Naive thymus-derived CD4-positive, alpha-beta T cell (primary cell): ENCODE measurements at regions not wholly inside any gene's neighbourhood (a gene's known extent, or its start where the extent isn't known, plus 50 kb on each side); places are given as distances from the start of the nearest gene placed in this dataset.

Source experiments
- ATAC-seq: fragments of 150-1000 bp; cut with Tn5 transposase; 2 replicates; pipeline ENCODE4 v1.10.0; 2021; ENCODE audit warnings: mild to moderate bottlenecking, moderate library complexity
- CTCF ChIA-PET: fragments of 350-600 bp; sonication (Branson Sonifier 250); formaldehyde crosslinking; loops from one replicate; lab custom pipeline; 2021; ENCODE audit warnings: antibody characterized with exemption; lab: Charles Lee
- POLR2A ChIA-PET: fragments of 350-600 bp; sonication (Branson Sonifier 250); formaldehyde crosslinking; loops from one replicate; lab custom pipeline; 2021; ENCODE audit warnings: antibody characterized with exemption, inconsistent platforms; lab: Charles Lee
- DNase-seq, 9 donors: peaks; one replicate each; pipeline versions ENCODE4 v3.0.0 to v3.0.0-alpha.2; 2020 to 2022; ENCODE audit warnings: mixed read lengths in 1 of 9
- H3K27ac ChIP-seq: one replicate; pipeline ENCODE4 v1.7.0; 2013; ENCODE audit warnings: mild to moderate bottlenecking, low read depth, low read length, moderate library complexity
- H3K27me3 ChIP-seq, 2 donors: one replicate each; pipeline ENCODE4 v1.7.0; 2013; ENCODE audit warnings: low read length in 2 of 2, mild to moderate bottlenecking in 2 of 2, moderate library complexity in 2 of 2; ENCODE audit not compliant: control insufficient read depth in 2 of 2, insufficient read depth in 2 of 2
- H3K36me3 ChIP-seq, 3 experiments: 1 replicate in 2 of 3; 2 replicates in 1 of 3; pipeline ENCODE4 v1.7.0; 2013; ENCODE audit warnings: low read length in 3 of 3, mild to moderate bottlenecking in 3 of 3, moderate library complexity in 1 of 3; ENCODE audit not compliant: insufficient read depth in 3 of 3, control insufficient read depth in 2 of 3
- H3K4me1 ChIP-seq, 2 donors: one replicate each; pipeline ENCODE4 v1.7.0; 2013; ENCODE audit warnings: low read length in 2 of 2, mild to moderate bottlenecking in 2 of 2, moderate library complexity in 1 of 2; ENCODE audit not compliant: control insufficient read depth in 2 of 2, insufficient read depth in 2 of 2
- H3K4me3 ChIP-seq: 2 replicates; pipeline ENCODE4 v1.7.0; 2013; ENCODE audit warnings: mild to moderate bottlenecking, low read length
- H3K9me3 ChIP-seq, 3 experiments: 1 replicate in 2 of 3; 2 replicates in 1 of 3; pipeline ENCODE4 v1.7.0; 2013; ENCODE audit warnings: low read length in 3 of 3; ENCODE audit not compliant: control insufficient read depth in 2 of 3
- H3K27ac Mint-ChIP-seq, 9 donors: one replicate each; pipeline ENCODE4 v1.8.0; 2020 to 2022; ENCODE audit warnings: mixed read lengths in 9 of 9, mild to moderate bottlenecking in 8 of 9, moderate library complexity in 5 of 9, inconsistent platforms in 2 of 9
- H3K27me3 Mint-ChIP-seq, 5 donors: one replicate each; pipeline ENCODE4 v1.8.0; 2021 to 2022; ENCODE audit warnings: mixed read lengths in 5 of 5, mild to moderate bottlenecking in 1 of 5
- H3K36me3 Mint-ChIP-seq, 5 donors: one replicate each; pipeline ENCODE4 v1.8.0; 2020 to 2022; ENCODE audit warnings: mixed read lengths in 5 of 5, mild to moderate bottlenecking in 3 of 5, inconsistent platforms in 1 of 5
- H3K4me1 Mint-ChIP-seq, 7 donors: one replicate each; pipeline ENCODE4 v1.8.0; 2020 to 2022; ENCODE audit warnings: mixed read lengths in 7 of 7, mild to moderate bottlenecking in 3 of 7, inconsistent platforms in 1 of 7
- H3K4me3 Mint-ChIP-seq, 10 donors: one replicate each; pipeline ENCODE4 v1.8.0; 2020 to 2022; ENCODE audit warnings: mild to moderate bottlenecking in 10 of 10, mixed read lengths in 10 of 10, moderate library complexity in 6 of 10, inconsistent platforms in 2 of 10
- H3K9me3 Mint-ChIP-seq, 11 donors: one replicate each; pipeline ENCODE4 v1.8.0; 2020 to 2022; ENCODE audit warnings: mixed read lengths in 11 of 11, mild to moderate bottlenecking in 4 of 11, inconsistent platforms in 1 of 11, moderate library complexity in 1 of 11
- intact Hi-C, 2 donors: fragments of 100-400 bp; cut with micrococcal nuclease; formaldehyde crosslinking; loops; one replicate each; pipeline ENCODE4 v1.15.1; 2023

GRCh38 chr22:48210198-48210580 is 1447.7 kb downstream of the TBC1D22A start:
- H3K9me3 ChIP-seq: no peaks in the 10 kb centered on the region
- Mint-ChIP-seq H3K4me1 (peaks cover 0 to 3% (median 0%) of the 10 kb centered on the region in 7 donors), H3K4me3 (no peak overlapping the region), H3K36me3 (no peaks in the 10 kb centered on the region), H3K27ac (no peak overlapping the region), H3K27me3 (peaks cover 0 to 49% (median 10%) of the 10 kb centered on the region in 5 donors), H3K9me3 (peaks cover 0 to 4% (median 0%) of the 10 kb centered on the region in 11 donors)
- no peak for ATAC-seq
- no peaks in the 10 kb centered on the region for H3K36me3 ChIP-seq
- H3K4me3 ChIP-seq: no peak overlapping the region
- DNase-seq: no peak
- intact Hi-C loops: no loop called here
- H3K27ac ChIP-seq: no peak overlapping the region
- ChIA-PET POLR2A (no interaction called here), CTCF (no interaction called here)
- no peaks in the 10 kb centered on the region for H3K4me1 ChIP-seq
- no peaks in the 10 kb centered on the region for H3K27me3 ChIP-seq

- H3K4me3 Mint-ChIP-seq: no peak overlapping the region
- intact Hi-C loops: no loop called here
- no peak overlapping the region for H3K27ac Mint-ChIP-seq
- Histone ChIP-seq H3K4me1 (no peaks in the 10 kb centered on the region), H3K9me3 (no peaks in the 10 kb centered on the region), H3K27ac (no peak overlapping the region), H3K27me3 (no peaks in the 10 kb centered on the region), H3K36me3 (no peaks in the 10 kb centered on the region), H3K4me3 (no peak overlapping the region)
- H3K9me3 Mint-ChIP-seq: peaks cover 0 to 8% (median 0%) of the 10 kb centered on the region in 11 donors
- H3K27me3 Mint-ChIP-seq: peaks cover 0 to 49% (median 14%) of the 10 kb centered on the region in 5 donors
- POLR2A ChIA-PET: no interaction called here
- ATAC-seq (no peak), DNase-seq (no peak)
- CTCF ChIA-PET: no interaction called here
- no peaks in the 10 kb centered on the region for H3K36me3 Mint-ChIP-seq
- H3K4me1 Mint-ChIP-seq: peaks cover 0 to 3% (median 0%) of the 10 kb centered on the region in 7 donors
Observed at GRCh38 chr22:48209473-48210197, 1447.2 kb downstream of the TBC1D22A start.

- Histone ChIP-seq H3K27ac (no peak overlapping the region), H3K27me3 (no peaks in the 10 kb centered on the region), H3K4me3 (no peak overlapping the region), H3K4me1 (no peaks in the 10 kb centered on the region), H3K36me3 (no peaks in the 10 kb centered on the region), H3K9me3 (no peaks in the 10 kb centered on the region)
- DNase-seq (no peak), ATAC-seq (no peak)
- Mint-ChIP-seq H3K4me1 (no peaks in the 10 kb centered on the region), H3K9me3 (peaks cover 0 to 8% (median 0%) of the 10 kb centered on the region in 11 donors), H3K27me3 (peaks cover 0 to 48% (median 9%) of the 10 kb centered on the region in 5 donors), H3K27ac (no peak overlapping the region), H3K36me3 (no peaks in the 10 kb centered on the region), H3K4me3 (no peak overlapping the region)
- CTCF ChIA-PET: no interaction called here
- intact Hi-C loops: no loop called here
- POLR2A ChIA-PET: no interaction called here
Observed at GRCh38 chr22:48208894-48209293, 1446.4 kb downstream of the TBC1D22A start.

- intact Hi-C loops: no loop called here
- Histone ChIP-seq H3K4me1 (no peaks in the 10 kb centered on the region), H3K27me3 (no peaks in the 10 kb centered on the region), H3K4me3 (no peak overlapping the region), H3K9me3 (no peaks in the 10 kb centered on the region), H3K27ac (no peak overlapping the region), H3K36me3 (no peaks in the 10 kb centered on the region)
- peaks cover 0 to 8% (median 0%) of the 10 kb centered on the region in 11 donors for H3K9me3 Mint-ChIP-seq
- H3K36me3 Mint-ChIP-seq: no peaks in the 10 kb centered on the region
- no peak overlapping the region for H3K4me3 Mint-ChIP-seq
- no peak for ATAC-seq
- CTCF ChIA-PET: no interaction called here
- H3K27ac Mint-ChIP-seq: no peak overlapping the region
- peaks cover 0 to 48% (median 9%) of the 10 kb centered on the region in 5 donors for H3K27me3 Mint-ChIP-seq
- H3K4me1 Mint-ChIP-seq: no peaks in the 10 kb centered on the region
- DNase-seq: no peak
- POLR2A ChIA-PET: no interaction called here
Observed at GRCh38 chr22:48207919-48208535, 1445.6 kb downstream of the TBC1D22A start.

- no peak for ATAC-seq
- Mint-ChIP-seq H3K4me1 (no peaks in the 10 kb centered on the region), H3K27ac (no peak overlapping the region), H3K27me3 (peaks cover 0 to 56% (median 13%) of the 10 kb centered on the region in 5 donors), H3K36me3 (no peaks in the 10 kb centered on the region), H3K4me3 (no peak overlapping the region), H3K9me3 (peaks cover 0 to 8% (median 0%) of the 10 kb centered on the region in 11 donors)
- no peaks in the 10 kb centered on the region for H3K4me1 ChIP-seq
- ChIA-PET CTCF (no interaction called here), POLR2A (no interaction called here)
- no peak overlapping the region for H3K4me3 ChIP-seq
- no peaks in the 10 kb centered on the region for H3K9me3 ChIP-seq
- H3K27ac ChIP-seq: no peak overlapping the region
- H3K36me3 ChIP-seq: no peaks in the 10 kb centered on the region
- intact Hi-C loops: no loop called here
- H3K27me3 ChIP-seq: no peaks in the 10 kb centered on the region
- no peak for DNase-seq
Observed at GRCh38 chr22:48205790-48206189, 1443.3 kb downstream of the TBC1D22A start.

- H3K4me1 ChIP-seq: no peaks in the 10 kb centered on the region
Observed at GRCh38 chr22:48205161-48205560, 1442.7 kb downstream of the TBC1D22A start.

GRCh38 chr22:48204296-48204695 is 1441.8 kb downstream of the TBC1D22A start:
- Histone ChIP-seq H3K27me3 (no peaks in the 10 kb centered on the region), H3K36me3 (no peaks in the 10 kb centered on the region), H3K27ac (no peak overlapping the region), H3K9me3 (no peaks in the 10 kb centered on the region), H3K4me3 (no peak overlapping the region), H3K4me1 (no peaks in the 10 kb centered on the region)
- Mint-ChIP-seq H3K4me1 (no peaks in the 10 kb centered on the region), H3K27me3 (peaks cover 0 to 46% (median 18%) of the 10 kb centered on the region in 5 donors), H3K9me3 (peaks cover 0 to 8% (median 0%) of the 10 kb centered on the region in 11 donors), H3K4me3 (no peak overlapping the region), H3K36me3 (no peaks in the 10 kb centered on the region), H3K27ac (no peak overlapping the region)
- ChIA-PET CTCF (no interaction called here), POLR2A (no interaction called here)
- ATAC-seq (no peak), DNase-seq (no peak)
- intact Hi-C loops: no loop called here

More at GRCh38 chr22:48205161-48205560, 1442.7 kb downstream of the TBC1D22A start:
- Histone ChIP-seq H3K36me3 (no peaks in the 10 kb centered on the region), H3K27me3 (no peaks in the 10 kb centered on the region), H3K4me3 (no peak overlapping the region), H3K27ac (no peak overlapping the region), H3K9me3 (no peaks in the 10 kb centered on the region)
- POLR2A ChIA-PET: no interaction called here
- no peak for DNase-seq
- no peak for ATAC-seq
- Mint-ChIP-seq H3K9me3 (peaks cover 0 to 8% (median 0%) of the 10 kb centered on the region in 11 donors), H3K36me3 (no peaks in the 10 kb centered on the region), H3K4me3 (no peak overlapping the region), H3K27me3 (peaks cover 0 to 50% (median 17%) of the 10 kb centered on the region in 5 donors), H3K27ac (no peak overlapping the region), H3K4me1 (no peaks in the 10 kb centered on the region)
- intact Hi-C loops: no loop called here
- CTCF ChIA-PET: no interaction called here
